ENCODE measurements at regions not wholly inside any gene's neighbourhood (a gene's known extent, or its start where the extent isn't known, plus 50 kb on each side); places are given as distances from the start of the nearest gene placed in this dataset.

DNA sequence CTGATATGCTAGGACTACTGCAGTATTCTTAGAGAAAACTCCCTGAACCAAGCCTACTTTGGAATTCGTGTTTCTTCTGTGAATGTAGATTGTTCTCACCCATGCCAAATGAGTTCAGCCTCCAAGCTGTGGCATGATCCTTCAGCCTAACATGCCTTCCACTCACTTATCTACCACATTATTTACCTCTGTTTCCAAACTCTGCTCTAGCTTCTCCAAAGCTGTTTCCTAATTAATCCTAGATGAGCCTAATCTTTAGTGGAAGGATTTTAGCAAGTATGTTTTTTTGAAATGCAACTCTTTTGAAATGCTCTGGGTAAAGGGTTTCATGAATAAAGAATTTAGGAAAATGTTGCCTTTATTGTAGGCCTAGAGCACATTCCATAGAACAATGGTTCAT is 152.9 kb upstream of the MMADHC start:
- Histone ChIP-seq H3K4me1 (ENCODE audit: insufficient read depth, low read length) (peaks cover 47% of the 10 kb centered on the region), H3K27me3 (ENCODE audit: insufficient read depth, low read length) (no peaks in the 10 kb centered on the region), H3K9me3 (ENCODE audit: low read depth, low read length) (no peaks in the 10 kb centered on the region), H3K36me3 (ENCODE audit: insufficient read depth, low read length) (no peaks in the 10 kb centered on the region), H4K20me1 (ENCODE audit: insufficient read depth, low read length) (no peaks in the 10 kb centered on the region), H2AFZ (ENCODE audit: low read length) (no peak overlapping the region), H3K4me2 (ENCODE audit: insufficient read depth, low read length) (no peak overlapping the region), H3K4me3 (ENCODE audit: insufficient read depth, low read length) (no peak overlapping the region), H3K27ac (ENCODE audit: low read depth, low read length) (no peak overlapping the region), H3K79me2 (ENCODE audit: insufficient read depth, low read length) (no peaks in the 10 kb centered on the region)
- TF ChIP-seq CTCF (IDR thresholded peaks at IDR 0.05; ENCODE audit: extremely low read depth, low read depth, low read length): no peak
- DNase-seq (ENCODE audit: insufficient read length, low spot score, missing footprints): no peak

DNA sequence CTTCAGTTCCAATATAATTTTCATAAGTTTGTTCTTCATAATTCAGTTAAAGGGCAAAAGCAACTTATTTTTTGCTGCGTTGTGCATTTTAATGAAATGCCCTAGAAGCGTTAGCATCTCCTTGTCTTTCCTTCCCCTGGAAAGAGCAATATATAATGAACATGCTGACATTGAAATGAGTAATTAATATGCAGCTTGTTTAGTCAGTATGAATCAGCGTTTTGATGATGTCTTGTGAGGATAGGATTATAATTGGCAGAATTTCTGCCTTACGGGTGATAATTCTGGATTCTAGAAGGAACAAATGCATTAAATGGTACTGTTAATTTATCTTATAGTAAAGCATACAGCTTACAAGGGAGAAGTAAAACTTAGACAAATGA is 152.3 kb upstream of the MMADHC start:
- DNase-seq (ENCODE audit: insufficient read length, low spot score, missing footprints): no peak
- Histone ChIP-seq H3K27ac (ENCODE audit: low read depth, low read length) (no peak overlapping the region), H3K4me1 (ENCODE audit: insufficient read depth, low read length) (peaks cover 41% of the 10 kb centered on the region), H3K36me3 (ENCODE audit: insufficient read depth, low read length) (no peaks in the 10 kb centered on the region), H4K20me1 (ENCODE audit: insufficient read depth, low read length) (no peaks in the 10 kb centered on the region), H2AFZ (ENCODE audit: low read length) (no peak overlapping the region), H3K9me3 (ENCODE audit: low read depth, low read length) (no peaks in the 10 kb centered on the region), H3K79me2 (ENCODE audit: insufficient read depth, low read length) (no peaks in the 10 kb centered on the region), H3K4me2 (ENCODE audit: insufficient read depth, low read length) (no peak overlapping the region), H3K27me3 (ENCODE audit: insufficient read depth, low read length) (no peaks in the 10 kb centered on the region), H3K4me3 (ENCODE audit: insufficient read depth, low read length) (no peak overlapping the region)
- TF ChIP-seq CTCF (IDR thresholded peaks at IDR 0.05; ENCODE audit: extremely low read depth, low read depth, low read length): no peak

DNA sequence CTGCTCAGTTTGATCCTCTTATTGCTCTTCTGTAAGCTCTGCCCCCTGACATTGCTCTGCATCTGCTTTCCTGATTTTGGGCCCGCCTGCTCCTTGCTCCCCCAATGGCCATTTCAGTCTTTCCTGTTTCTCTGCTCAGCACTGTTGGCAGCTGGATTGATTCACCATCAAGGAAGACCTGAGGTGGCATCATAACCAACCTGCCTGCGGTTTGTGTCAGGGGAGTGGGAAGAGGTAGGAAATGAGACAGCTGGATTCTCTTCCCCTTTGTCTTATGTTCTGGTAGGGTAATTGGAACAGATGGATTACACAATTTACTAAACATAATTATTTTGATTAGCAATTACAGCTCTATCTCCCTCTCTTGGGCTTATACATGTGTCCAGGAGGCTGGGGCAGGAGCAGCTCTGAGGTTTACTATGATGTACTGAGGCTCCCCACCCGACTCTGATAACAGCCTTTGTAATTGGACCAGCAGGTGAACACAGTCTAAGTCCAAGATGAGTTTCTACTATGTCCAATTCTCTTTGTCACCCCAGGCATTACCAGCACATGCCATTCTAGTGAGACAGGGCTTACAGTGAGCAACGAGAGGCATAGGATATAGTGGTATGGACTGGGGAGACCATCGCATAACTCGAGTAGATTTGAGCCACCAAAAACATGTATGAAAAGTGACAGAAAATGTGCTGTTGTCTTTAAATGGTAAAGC is 151.8 kb upstream of the MMADHC start:
- H3K4me2 ChIP-seq (ENCODE audit: insufficient read depth, low read length): no peak overlapping the region
- H3K9me3 ChIP-seq (ENCODE audit: low read depth, low read length): no peaks in the 10 kb centered on the region
- H3K4me1 ChIP-seq (ENCODE audit: insufficient read depth, low read length): peaks cover 39% of the 10 kb centered on the region
- no peaks in the 10 kb centered on the region for H3K27me3 ChIP-seq (ENCODE audit: insufficient read depth, low read length)
- no peak overlapping the region for H3K27ac ChIP-seq (ENCODE audit: low read depth, low read length)
- H2AFZ ChIP-seq (ENCODE audit: low read length): no peak overlapping the region
- H3K36me3 ChIP-seq (ENCODE audit: insufficient read depth, low read length): no peaks in the 10 kb centered on the region
- TF ChIP-seq CTCF (IDR thresholded peaks at IDR 0.05; ENCODE audit: extremely low read depth, low read depth, low read length): no peak
- H3K79me2 ChIP-seq (ENCODE audit: insufficient read depth, low read length): no peaks in the 10 kb centered on the region
- DNase-seq (ENCODE audit: insufficient read length, low spot score, missing footprints): no peak
- no peaks in the 10 kb centered on the region for H4K20me1 ChIP-seq (ENCODE audit: insufficient read depth, low read length)
- H3K4me3 ChIP-seq (ENCODE audit: insufficient read depth, low read length): no peak overlapping the region

GRCh38 chr2:149738767-149739166 is 151.2 kb upstream of the MMADHC start:
- Histone ChIP-seq H3K4me2 (ENCODE audit: insufficient read depth, low read length) (no peak overlapping the region), H4K20me1 (ENCODE audit: insufficient read depth, low read length) (no peaks in the 10 kb centered on the region), H3K79me2 (ENCODE audit: insufficient read depth, low read length) (no peaks in the 10 kb centered on the region), H3K9me3 (ENCODE audit: low read depth, low read length) (no peaks in the 10 kb centered on the region), H3K27ac (ENCODE audit: low read depth, low read length) (no peak overlapping the region), H3K36me3 (ENCODE audit: insufficient read depth, low read length) (no peaks in the 10 kb centered on the region), H3K4me3 (ENCODE audit: insufficient read depth, low read length) (no peak overlapping the region), H2AFZ (ENCODE audit: low read length) (no peak overlapping the region), H3K4me1 (ENCODE audit: insufficient read depth, low read length) (peaks cover 38% of the 10 kb centered on the region), H3K27me3 (ENCODE audit: insufficient read depth, low read length) (no peaks in the 10 kb centered on the region)
- no peak for TF ChIP-seq CTCF (IDR thresholded peaks at IDR 0.05; ENCODE audit: extremely low read depth, low read depth, low read length)
- DNase-seq (ENCODE audit: insufficient read length, low spot score, missing footprints): no peak

All from osteoblast (primary cell).